Hepatocyte (in vitro differentiated cells): ENCODE measurements at regions not wholly inside any gene's neighbourhood (a gene's known extent, or its start where the extent isn't known, plus 50 kb on each side); places are given as distances from the start of the nearest gene placed in this dataset.
"Not testable (repeated sequence)": the region's sequence is repeated elsewhere in the genome, so short reads cannot be mapped to it uniquely, and the experiment has no call there.

Source experiments
- CTCF ChIP-seq: fragments of 200-600 bp; sonication (generic); IDR thresholded peaks from 2 replicates; pipeline ENCODE4 v1.5.1; 2016; ENCODE audit warnings: antibody characterized with exemption, mild to moderate bottlenecking; ENCODE audit not compliant: poor library complexity
- EZH2 ChIP-seq: fragments of 200-600 bp; sonication (generic); IDR thresholded peaks from 2 replicates; pipeline ENCODE4 v1.6.1; 2016; ENCODE audit warnings: antibody characterized with exemption, mild to moderate bottlenecking, borderline replicate concordance

- not testable (repeated sequence) for TF ChIP-seq CTCF, EZH2
Measured at GRCh38 chrX:3896755-3897154, 183.3 kb upstream of the PRKX start.
